ENCODE measurements at regions not wholly inside any gene's neighbourhood (a gene's known extent, or its start where the extent isn't known, plus 50 kb on each side); places are given as distances from the start of the nearest gene placed in this dataset.

DNA sequence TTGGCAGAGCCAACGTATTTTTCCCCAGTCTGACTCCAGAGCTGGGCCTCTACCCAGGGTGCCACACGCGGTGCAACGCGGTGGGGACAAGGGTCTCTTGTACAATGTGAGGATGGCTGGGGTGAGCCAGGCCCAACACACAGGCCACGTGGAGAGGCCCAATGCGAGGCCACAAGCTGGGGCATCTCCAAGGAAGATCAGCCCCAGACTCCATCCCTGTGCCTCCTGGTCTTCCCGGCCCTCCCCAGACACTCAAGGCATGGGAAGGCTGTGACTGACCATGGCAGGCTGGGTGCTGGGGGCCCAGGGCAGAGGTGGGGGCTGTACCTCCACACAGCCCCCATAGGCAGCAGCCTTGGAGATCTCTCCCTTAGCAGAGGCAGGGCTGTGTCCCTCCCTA is 135.3 kb upstream of the FAM20C start:
- TF ChIP-seq, protein P1, sequence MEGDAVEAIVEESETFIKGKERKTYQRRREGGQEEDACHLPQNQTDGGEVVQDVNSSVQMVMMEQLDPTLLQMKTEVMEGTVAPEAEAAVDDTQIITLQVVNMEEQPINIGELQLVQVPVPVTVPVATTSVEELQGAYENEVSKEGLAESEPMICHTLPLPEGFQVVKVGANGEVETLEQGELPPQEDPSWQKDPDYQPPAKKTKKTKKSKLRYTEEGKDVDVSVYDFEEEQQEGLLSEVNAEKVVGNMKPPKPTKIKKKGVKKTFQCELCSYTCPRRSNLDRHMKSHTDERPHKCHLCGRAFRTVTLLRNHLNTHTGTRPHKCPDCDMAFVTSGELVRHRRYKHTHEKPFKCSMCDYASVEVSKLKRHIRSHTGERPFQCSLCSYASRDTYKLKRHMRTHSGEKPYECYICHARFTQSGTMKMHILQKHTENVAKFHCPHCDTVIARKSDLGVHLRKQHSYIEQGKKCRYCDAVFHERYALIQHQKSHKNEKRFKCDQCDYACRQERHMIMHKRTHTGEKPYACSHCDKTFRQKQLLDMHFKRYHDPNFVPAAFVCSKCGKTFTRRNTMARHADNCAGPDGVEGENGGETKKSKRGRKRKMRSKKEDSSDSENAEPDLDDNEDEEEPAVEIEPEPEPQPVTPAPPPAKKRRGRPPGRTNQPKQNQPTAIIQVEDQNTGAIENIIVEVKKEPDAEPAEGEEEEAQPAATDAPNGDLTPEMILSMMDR (IDR thresholded peaks at IDR 0.05; ENCODE audit: poor library complexity), result no peak
- TF ChIP-seq EZH2 (IDR thresholded peaks at IDR 0.05; ENCODE audit: borderline replicate concordance) (no peak), EZH2phosphoT487 (IDR thresholded peaks at IDR 0.05; ENCODE audit: low read depth, severe bottlenecking, unreplicated experiment) (no peak)

All from hepatocyte (in vitro differentiated cells).